BJ (cell line): ENCODE measurements at regions not wholly inside any gene's neighbourhood (a gene's known extent, or its start where the extent isn't known, plus 50 kb on each side); places are given as distances from the start of the nearest gene placed in this dataset.

Source experiments
- CTCF ChIA-PET: fragments of 350-600 bp; formaldehyde crosslinking; extraction: SDS; loops from one replicate; lab custom pipeline; 2021; ENCODE audit warnings: antibody characterized with exemption, inconsistent platforms; lab: Yijun Ruan, JAX
- POLR2A ChIA-PET: fragments of 300-600 bp; sonication (Branson Sonifier 250); formaldehyde crosslinking; extraction: SDS; loops from one replicate; lab custom pipeline; 2021; ENCODE audit warnings: antibody characterized with exemption; lab: Charles Lee
- DNase-seq: peaks from one replicate; pipeline ENCODE4 v3.0.0-alpha.2; 2011; ENCODE audit warnings: low read depth
- H3K27me3 ChIP-seq: 2 replicates; pipeline ENCODE4 v1.6.0; 2011; ENCODE audit warnings: low read length; ENCODE audit not compliant: control insufficient read depth, insufficient read depth
- H3K36me3 ChIP-seq: 2 replicates; pipeline ENCODE4 v1.5.1; 2011; ENCODE audit warnings: low read length; ENCODE audit not compliant: control insufficient read depth, insufficient read depth
- H3K4me3 ChIP-seq: 2 replicates; pipeline ENCODE4 v1.5.1; 2011; ENCODE audit warnings: low read depth, mild to moderate bottlenecking, control low read depth, low read length
- CTCF ChIP-seq: IDR thresholded peaks from 2 replicates; pipeline ENCODE4 v1.5.1; 2011; ENCODE audit warnings: low read depth, mild to moderate bottlenecking, control low read depth, inconsistent platforms, low read length, moderate library complexity; ENCODE audit not compliant: insufficient read depth

- Histone ChIP-seq H3K4me3 (no peak overlapping the region), H3K36me3 (no peaks in the 10 kb centered on the region), H3K27me3 (no peaks in the 10 kb centered on the region)
- no peak for TF ChIP-seq CTCF
- CTCF ChIA-PET: no interaction called here
- POLR2A ChIA-PET: no interaction called here
- DNase-seq: no peak
These were observed 427.1 kb downstream of the RPS29 start for GRCh38 chr14:49159081-49159480.

GRCh38 chr14:49139593-49139992 is 446.6 kb downstream of the RPS29 start:
- TF ChIP-seq CTCF: no peak
- CTCF ChIA-PET: no interaction called here

GRCh38 chr14:49134940-49135339 is 451.2 kb downstream of the RPS29 start:
- POLR2A ChIA-PET: no interaction called here
- CTCF ChIA-PET: no interaction called here
- H3K27me3 ChIP-seq: no peaks in the 10 kb centered on the region
- H3K4me3 ChIP-seq: no peak overlapping the region
- H3K36me3 ChIP-seq: no peaks in the 10 kb centered on the region
- TF ChIP-seq CTCF: no peak
- DNase-seq: no peak

More at GRCh38 chr14:49139593-49139992, 446.6 kb downstream of the RPS29 start:
- Histone ChIP-seq H3K4me3 (no peak overlapping the region), H3K36me3 (no peaks in the 10 kb centered on the region), H3K27me3 (no peaks in the 10 kb centered on the region)
- POLR2A ChIA-PET: no interaction called here
- DNase-seq: no peak

GRCh38 chr14:49121246-49121645 is 464.9 kb downstream of the RPS29 start:
- CTCF ChIA-PET: no interaction called here
- POLR2A ChIA-PET: no interaction called here
- no peak for TF ChIP-seq CTCF
- H3K36me3 ChIP-seq: no peaks in the 10 kb centered on the region
- H3K27me3 ChIP-seq: no peaks in the 10 kb centered on the region
- no peak overlapping the region for H3K4me3 ChIP-seq
- no peak for DNase-seq

- POLR2A ChIA-PET: no interaction called here
These were observed 471.9 kb downstream of the RPS29 start for GRCh38 chr14:49114161-49114893.

More at GRCh38 chr14:49114161-49114893, 471.9 kb downstream of the RPS29 start:
- no peaks in the 10 kb centered on the region for H3K27me3 ChIP-seq
- DNase-seq: no peak
- CTCF ChIA-PET: no interaction called here
- H3K36me3 ChIP-seq: no peaks in the 10 kb centered on the region
- no peak overlapping the region for H3K4me3 ChIP-seq
- no peak for TF ChIP-seq CTCF
